HepG2 (cell line): ENCODE measurements at regions not wholly inside any gene's neighbourhood (a gene's known extent, or its start where the extent isn't known, plus 50 kb on each side); places are given as distances from the start of the nearest gene placed in this dataset.

Experiments
- EP300 ChIP-seq, 3 experiments: sonication (generic) in 1 of 3; formaldehyde crosslinking in 1 of 3; IDR thresholded peaks; 2 replicates each; pipeline versions ENCODE4 v1.5.1 to v1.6.1; 2011 to 2020; ENCODE audit warnings: low read depth in 2 of 3, low read length in 2 of 3, borderline replicate concordance in 1 of 3, improper control_type of control experiment in 1 of 3, mild to moderate bottlenecking in 1 of 3, missing genetic modification reagents in 1 of 3, moderate library complexity in 1 of 3
- ETV6 ChIP-seq: sonication (generic); formaldehyde crosslinking; conservative IDR thresholded peaks from 2 replicates; pipeline ENCODE4 v1.4.0; 2020; ENCODE audit warnings: missing genetic modification reagents
- FOXJ3 ChIP-seq: sonication (generic); formaldehyde crosslinking; IDR thresholded peaks from 2 replicates; pipeline ENCODE4 v1.4.0; 2020; ENCODE audit warnings: missing genetic modification reagents, mild to moderate bottlenecking, borderline replicate concordance
- MYNN ChIP-seq: sonication (generic); formaldehyde crosslinking; IDR thresholded peaks from 2 replicates; pipeline ENCODE4 v1.4.0; 2020; ENCODE audit warnings: mild to moderate bottlenecking, low read depth, missing genetic modification reagents
- NFE2L1 ChIP-seq: sonication (generic); formaldehyde crosslinking; IDR thresholded peaks from 2 replicates; pipeline ENCODE4 v1.4.0; 2020; ENCODE audit warnings: missing genetic modification reagents, mild to moderate bottlenecking, borderline replicate concordance
- PLRG1 ChIP-seq: fragments of 450-650 bp; conservative IDR thresholded peaks from 2 replicates; pipeline ENCODE4 v1.6.1; 2016
- SIN3A ChIP-seq: IDR thresholded peaks from 2 replicates; pipeline ENCODE4 v1.6.1; 2011; ENCODE audit warnings: low read depth, mild to moderate bottlenecking, control low read depth, low read length, borderline replicate concordance
- SRY ChIP-seq: sonication (generic); formaldehyde crosslinking; IDR thresholded peaks from 2 replicates; pipeline ENCODE4 v1.8.0; 2022; ENCODE audit warnings: mild to moderate bottlenecking, missing genetic modification reagents
- ZBTB8A ChIP-seq: sonication (generic); formaldehyde crosslinking; IDR thresholded peaks from 2 replicates; pipeline ENCODE4 v1.4.0; 2020; ENCODE audit warnings: mild to moderate bottlenecking, low read depth, missing genetic modification reagents, borderline replicate concordance
- ZNF292 ChIP-seq: sonication (generic); formaldehyde crosslinking; IDR thresholded peaks from 2 replicates; pipeline ENCODE4 v1.8.1; 2022; ENCODE audit warnings: mild to moderate bottlenecking, low read depth, missing genetic modification reagents, borderline replicate concordance
- TF ChIP-seq, protein P1 (sequence below): sonication (generic); formaldehyde crosslinking; IDR thresholded peaks from 2 replicates; pipeline ENCODE4 v1.4.0; 2020; ENCODE audit warnings: missing genetic modification reagents, borderline replicate concordance
- TF ChIP-seq, protein P2 (sequence below): sonication (generic); formaldehyde crosslinking; conservative IDR thresholded peaks from 2 replicates; pipeline ENCODE4 v1.4.0; 2020; ENCODE audit warnings: missing genetic modification reagents

GRCh38 chr6:69494595-69494994, 302.2 kb downstream of the LMBRD1 start (continued):
- no peak for TF ChIP-seq ZBTB8A
- TF ChIP-seq ETV6 (CRISPR knock-in tag), result no peak
- TF ChIP-seq MYNN (CRISPR knock-in tag), result no peak
- no peak for TF ChIP-seq SIN3A
- no peak for TF ChIP-seq SRY (CRISPR knock-in tag)
- TF ChIP-seq, protein P1, sequence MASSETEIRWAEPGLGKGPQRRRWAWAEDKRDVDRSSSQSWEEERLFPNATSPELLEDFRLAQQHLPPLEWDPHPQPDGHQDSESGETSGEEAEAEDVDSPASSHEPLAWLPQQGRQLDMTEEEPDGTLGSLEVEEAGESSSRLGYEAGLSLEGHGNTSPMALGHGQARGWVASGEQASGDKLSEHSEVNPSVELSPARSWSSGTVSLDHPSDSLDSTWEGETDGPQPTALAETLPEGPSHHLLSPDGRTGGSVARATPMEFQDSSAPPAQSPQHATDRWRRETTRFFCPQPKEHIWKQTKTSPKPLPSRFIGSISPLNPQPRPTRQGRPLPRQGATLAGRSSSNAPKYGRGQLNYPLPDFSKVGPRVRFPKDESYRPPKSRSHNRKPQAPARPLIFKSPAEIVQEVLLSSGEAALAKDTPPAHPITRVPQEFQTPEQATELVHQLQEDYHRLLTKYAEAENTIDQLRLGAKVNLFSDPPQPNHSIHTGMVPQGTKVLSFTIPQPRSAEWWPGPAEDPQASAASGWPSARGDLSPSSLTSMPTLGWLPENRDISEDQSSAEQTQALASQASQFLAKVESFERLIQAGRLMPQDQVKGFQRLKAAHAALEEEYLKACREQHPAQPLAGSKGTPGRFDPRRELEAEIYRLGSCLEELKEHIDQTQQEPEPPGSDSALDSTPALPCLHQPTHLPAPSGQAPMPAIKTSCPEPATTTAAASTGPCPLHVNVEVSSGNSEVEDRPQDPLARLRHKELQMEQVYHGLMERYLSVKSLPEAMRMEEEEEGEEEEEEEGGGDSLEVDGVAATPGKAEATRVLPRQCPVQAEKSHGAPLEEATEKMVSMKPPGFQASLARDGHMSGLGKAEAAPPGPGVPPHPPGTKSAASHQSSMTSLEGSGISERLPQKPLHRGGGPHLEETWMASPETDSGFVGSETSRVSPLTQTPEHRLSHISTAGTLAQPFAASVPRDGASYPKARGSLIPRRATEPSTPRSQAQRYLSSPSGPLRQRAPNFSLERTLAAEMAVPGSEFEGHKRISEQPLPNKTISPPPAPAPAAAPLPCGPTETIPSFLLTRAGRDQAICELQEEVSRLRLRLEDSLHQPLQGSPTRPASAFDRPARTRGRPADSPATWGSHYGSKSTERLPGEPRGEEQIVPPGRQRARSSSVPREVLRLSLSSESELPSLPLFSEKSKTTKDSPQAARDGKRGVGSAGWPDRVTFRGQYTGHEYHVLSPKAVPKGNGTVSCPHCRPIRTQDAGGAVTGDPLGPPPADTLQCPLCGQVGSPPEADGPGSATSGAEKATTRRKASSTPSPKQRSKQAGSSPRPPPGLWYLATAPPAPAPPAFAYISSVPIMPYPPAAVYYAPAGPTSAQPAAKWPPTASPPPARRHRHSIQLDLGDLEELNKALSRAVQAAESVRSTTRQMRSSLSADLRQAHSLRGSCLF (CRISPR knock-in tag), result no peak
- TF ChIP-seq FOXJ3 (CRISPR knock-in tag), result no peak
- no peak for TF ChIP-seq EP300 (IDR thresholded peaks at IDR 0.05; ENCODE audit: low read depth in 2 of 2, low read length in 2 of 2)
- TF ChIP-seq EP300 (CRISPR knock-in tag; IDR thresholded peaks at IDR 0.05; ENCODE audit: borderline replicate concordance), result no peak
- TF ChIP-seq ZNF292 (CRISPR knock-in tag), result no peak
- no peak for TF ChIP-seq NFE2L1 (CRISPR knock-in tag)
- no peak for TF ChIP-seq PLRG1
- TF ChIP-seq, protein P2, sequence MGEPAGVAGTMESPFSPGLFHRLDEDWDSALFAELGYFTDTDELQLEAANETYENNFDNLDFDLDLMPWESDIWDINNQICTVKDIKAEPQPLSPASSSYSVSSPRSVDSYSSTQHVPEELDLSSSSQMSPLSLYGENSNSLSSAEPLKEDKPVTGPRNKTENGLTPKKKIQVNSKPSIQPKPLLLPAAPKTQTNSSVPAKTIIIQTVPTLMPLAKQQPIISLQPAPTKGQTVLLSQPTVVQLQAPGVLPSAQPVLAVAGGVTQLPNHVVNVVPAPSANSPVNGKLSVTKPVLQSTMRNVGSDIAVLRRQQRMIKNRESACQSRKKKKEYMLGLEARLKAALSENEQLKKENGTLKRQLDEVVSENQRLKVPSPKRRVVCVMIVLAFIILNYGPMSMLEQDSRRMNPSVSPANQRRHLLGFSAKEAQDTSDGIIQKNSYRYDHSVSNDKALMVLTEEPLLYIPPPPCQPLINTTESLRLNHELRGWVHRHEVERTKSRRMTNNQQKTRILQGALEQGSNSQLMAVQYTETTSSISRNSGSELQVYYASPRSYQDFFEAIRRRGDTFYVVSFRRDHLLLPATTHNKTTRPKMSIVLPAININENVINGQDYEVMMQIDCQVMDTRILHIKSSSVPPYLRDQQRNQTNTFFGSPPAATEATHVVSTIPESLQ, result no peak
